HepG2 (cell line): ENCODE measurements at regions not wholly inside any gene's neighbourhood (a gene's known extent, or its start where the extent isn't known, plus 50 kb on each side); places are given as distances from the start of the nearest gene placed in this dataset.
A peak's percentile ranks its signal among the peaks of the same experiment; 100 is the strongest.

ENCODE experiments used
- CBX5 ChIP-seq: sonication (generic); formaldehyde crosslinking; IDR thresholded peaks from 2 replicates; pipeline ENCODE4 v1.4.0; 2020; ENCODE audit warnings: missing genetic modification reagents, borderline replicate concordance
- FOSL2 ChIP-seq: sonication (generic); formaldehyde crosslinking; IDR thresholded peaks from 2 replicates; pipeline ENCODE4 v1.4.0; 2020; ENCODE audit warnings: missing genetic modification reagents
- FOXP1 ChIP-seq, 2 experiments: fragments of 450-650 bp in 1 of 2; IDR thresholded peaks; 2 replicates each; pipeline ENCODE4 v1.6.1; 2017 to 2018; ENCODE audit warnings: antibody characterized with exemption in 1 of 2
- IRX3 ChIP-seq: sonication (generic); formaldehyde crosslinking; IDR thresholded peaks from 2 replicates; pipeline ENCODE4 v1.8.1; 2023; ENCODE audit warnings: mild to moderate bottlenecking, low read depth, missing genetic modification reagents, borderline replicate concordance
- MBNL3 ChIP-seq: fragments of 250-450 bp; sonication (Bioruptor Pico); conservative IDR thresholded peaks from 2 replicates; pipeline ENCODE4 v1.8.0; 2022; ENCODE audit warnings: mild to moderate bottlenecking, inconsistent platforms
- POLR2G ChIP-seq: fragments of 200-400 bp; formaldehyde crosslinking; IDR thresholded peaks from 2 replicates; pipeline ENCODE4 v1.6.1; 2018; ENCODE audit warnings: mild to moderate bottlenecking, low read depth, low read length, moderate library complexity
- SRY ChIP-seq: sonication (generic); formaldehyde crosslinking; IDR thresholded peaks from 2 replicates; pipeline ENCODE4 v1.8.0; 2022; ENCODE audit warnings: mild to moderate bottlenecking, missing genetic modification reagents
- XRCC5 ChIP-seq: fragments of 200-400 bp; formaldehyde crosslinking; optimal IDR thresholded peaks from 2 replicates; pipeline ENCODE3; 2017; ENCODE audit warnings: mild to moderate bottlenecking, low read length
- ZBTB4 ChIP-seq: sonication (generic); formaldehyde crosslinking; IDR thresholded peaks from 2 replicates; pipeline ENCODE4 v1.4.0; 2020; ENCODE audit warnings: missing genetic modification reagents, mild to moderate bottlenecking, borderline replicate concordance
- ZNF136 ChIP-seq: sonication (generic); formaldehyde crosslinking; IDR thresholded peaks from 2 replicates; pipeline ENCODE4 v1.8.1; 2022; ENCODE audit warnings: low read depth, mild to moderate bottlenecking, moderate library complexity, missing genetic modification reagents
- ZNF224 ChIP-seq: sonication (generic); formaldehyde crosslinking; IDR thresholded peaks from 2 replicates; pipeline ENCODE4 v1.5.0; 2020; ENCODE audit warnings: mild to moderate bottlenecking, missing genetic modification reagents
- ZNF362 ChIP-seq: sonication (generic); formaldehyde crosslinking; IDR thresholded peaks from 2 replicates; pipeline ENCODE4 v1.4.0; 2020; ENCODE audit warnings: missing genetic modification reagents, mild to moderate bottlenecking, borderline replicate concordance
- ZNF556 ChIP-seq: sonication (generic); formaldehyde crosslinking; IDR thresholded peaks from 2 replicates; pipeline ENCODE4 v1.4.0; 2020; ENCODE audit warnings: mild to moderate bottlenecking, missing genetic modification reagents, borderline replicate concordance
- ZNF644 ChIP-seq: IDR thresholded peaks from 2 replicates; pipeline ENCODE4 v1.6.1; 2016; ENCODE audit warnings: low read depth
- ZNF672 ChIP-seq: sonication (generic); formaldehyde crosslinking; IDR thresholded peaks from 2 replicates; pipeline ENCODE4 v1.8.1; 2022; ENCODE audit warnings: missing genetic modification reagents
- ZNF777 ChIP-seq: sonication (generic); formaldehyde crosslinking; IDR thresholded peaks from 2 replicates; pipeline ENCODE4 v1.4.0; 2020; ENCODE audit warnings: missing genetic modification reagents
- ZNF83 ChIP-seq: sonication (generic); formaldehyde crosslinking; IDR thresholded peaks from 2 replicates; pipeline ENCODE4 v1.4.0; 2020; ENCODE audit warnings: missing genetic modification reagents, mild to moderate bottlenecking, borderline replicate concordance
- TF ChIP-seq, protein P1 (sequence below): sonication (generic); formaldehyde crosslinking; conservative IDR thresholded peaks from 2 replicates; pipeline ENCODE4 v1.8.0; 2022; ENCODE audit warnings: missing genetic modification reagents
- TF ChIP-seq, protein P2 (sequence below): sonication (generic); formaldehyde crosslinking; IDR thresholded peaks from 2 replicates; pipeline ENCODE4 v1.4.0; 2020; ENCODE audit warnings: mild to moderate bottlenecking, missing genetic modification reagents

- TF ChIP-seq, protein P1, sequence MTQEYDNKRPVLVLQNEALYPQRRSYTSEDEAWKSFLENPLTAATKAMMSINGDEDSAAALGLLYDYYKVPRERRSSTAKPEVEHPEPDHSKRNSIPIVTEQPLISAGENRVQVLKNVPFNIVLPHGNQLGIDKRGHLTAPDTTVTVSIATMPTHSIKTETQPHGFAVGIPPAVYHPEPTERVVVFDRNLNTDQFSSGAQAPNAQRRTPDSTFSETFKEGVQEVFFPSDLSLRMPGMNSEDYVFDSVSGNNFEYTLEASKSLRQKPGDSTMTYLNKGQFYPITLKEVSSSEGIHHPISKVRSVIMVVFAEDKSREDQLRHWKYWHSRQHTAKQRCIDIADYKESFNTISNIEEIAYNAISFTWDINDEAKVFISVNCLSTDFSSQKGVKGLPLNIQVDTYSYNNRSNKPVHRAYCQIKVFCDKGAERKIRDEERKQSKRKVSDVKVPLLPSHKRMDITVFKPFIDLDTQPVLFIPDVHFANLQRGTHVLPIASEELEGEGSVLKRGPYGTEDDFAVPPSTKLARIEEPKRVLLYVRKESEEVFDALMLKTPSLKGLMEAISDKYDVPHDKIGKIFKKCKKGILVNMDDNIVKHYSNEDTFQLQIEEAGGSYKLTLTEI (CRISPR knock-in tag) = no peak
- TF ChIP-seq ZNF83 (CRISPR knock-in tag) (no peak), ZNF777 (CRISPR knock-in tag) (peak; percentile 29; the same call in 1 of the 2 replicates), FOSL2 (CRISPR knock-in tag) (peak; percentile 85), ZNF672 (CRISPR knock-in tag) (no peak), MBNL3 (CRISPR knock-in tag) (no peak), ZNF224 (CRISPR knock-in tag) (no peak), ZNF362 (CRISPR knock-in tag) (peak; percentile 94), FOXP1 (IDR thresholded peaks at IDR 0.05) (no peak), FOXP1 (CRISPR knock-in tag; IDR thresholded peaks at IDR 0.05) (peak; percentile 88), ZBTB4 (CRISPR knock-in tag) (0 out of 2 replicates have a peak, but pooled peaks have one; percentile 18), XRCC5 (no peak), ZNF644 (CRISPR knock-in tag) (peak; percentile 66; the same call in 1 of the 2 replicates), ZNF556 (peak; percentile 1; the same call in 1 of the 2 replicates), IRX3 (CRISPR knock-in tag) (no peak), POLR2G (peak; percentile 42), ZNF136 (CRISPR knock-in tag) (no peak), CBX5 (no peak; the same call in 1 of the 2 replicates), SRY (CRISPR knock-in tag) (no peak)
- TF ChIP-seq, protein P2, sequence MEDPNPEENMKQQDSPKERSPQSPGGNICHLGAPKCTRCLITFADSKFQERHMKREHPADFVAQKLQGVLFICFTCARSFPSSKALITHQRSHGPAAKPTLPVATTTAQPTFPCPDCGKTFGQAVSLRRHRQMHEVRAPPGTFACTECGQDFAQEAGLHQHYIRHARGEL (CRISPR knock-in tag) = no peak
These were observed 129.7 kb downstream of the MYCN start (continued) for GRCh38 chr2:16069933-16070647.
